Endothelial cell of umbilical vein (primary cell): ENCODE measurements at regions not wholly inside any gene's neighbourhood (a gene's known extent, or its start where the extent isn't known, plus 50 kb on each side); places are given as distances from the start of the nearest gene placed in this dataset.

ENCODE experiments used
- BruUV-seq: library from RNA; stranded (reverse); fragments of 400-500 nt; replicated peaks from 2 replicates; lab custom pipeline; 2021; lab: Mats Ljungman, UMichigan
- CTCF ChIA-PET: fragments of 300-600, 350-600 bp; sonication (Branson Sonifier 250); formaldehyde crosslinking; loops from one replicate; lab custom pipeline; 2021; ENCODE audit warnings: antibody characterized with exemption, inconsistent platforms; lab: Charles Lee
- POLR2A ChIA-PET: fragments of 300-600, 350-600 bp; sonication (Branson Sonifier 250); formaldehyde crosslinking; loops from one replicate; lab custom pipeline; 2021; ENCODE audit warnings: antibody characterized with exemption, inconsistent platforms; lab: Charles Lee
- DNase-seq: peaks from one replicate; pipeline ENCODE4 v3.0.0-alpha.2; 2011; ENCODE audit warnings: low read depth, low spot score
- FAIRE-seq: peaks from 2 replicates; lab custom pipeline; 2011; peaks lifted over from hg19 to GRCh38; lab: Jason Lieb, UNC
- H2AFZ ChIP-seq: 2 replicates; pipeline ENCODE4 v1.6.0; 2012; ENCODE audit warnings: low read depth, low read length, control low read depth, inconsistent platforms
- H3K27ac ChIP-seq: 2 replicates; pipeline ENCODE4 v1.5.1; 2011; ENCODE audit warnings: low read depth, mild to moderate bottlenecking, control low read depth, low read length, moderate library complexity; ENCODE audit not compliant: insufficient read depth
- H3K27me3 ChIP-seq, 2 experiments: 2 replicates each; pipeline versions ENCODE4 v1.6.0 to v1.6.1; 2011; ENCODE audit warnings: low read length in 2 of 2, mixed read lengths in 1 of 2; ENCODE audit not compliant: control insufficient read depth in 2 of 2, insufficient read depth in 2 of 2
- H3K36me3 ChIP-seq, 2 experiments: 2 replicates in 1 of 2; 3 replicates in 1 of 2; pipeline ENCODE4 v1.5.1; 2011; ENCODE audit warnings: low read length in 2 of 2, mild to moderate bottlenecking in 1 of 2, moderate library complexity in 1 of 2; ENCODE audit not compliant: control insufficient read depth in 2 of 2, insufficient read depth in 2 of 2; ENCODE audit errors: extremely low read depth in 1 of 2
- H3K4me1 ChIP-seq: 3 replicates; pipeline ENCODE4 v1.5.1; 2011; ENCODE audit warnings: mild to moderate bottlenecking, low read length; ENCODE audit not compliant: control insufficient read depth, insufficient read depth; ENCODE audit errors: extremely low read depth
- H3K4me2 ChIP-seq: 2 replicates; pipeline ENCODE4 v1.6.1; 2011; ENCODE audit warnings: low read length, control low read depth, mixed read lengths; ENCODE audit not compliant: insufficient read depth
- H3K4me3 ChIP-seq, 3 experiments: fragments of 200-600 bp in 1 of 3; sonication (generic), shearing (Covaris generic) in 1 of 3; replicated peaks in 1 of 3; 2 replicates each; pipeline ENCODE4 v1.5.1; 2011 to 2016; ENCODE audit warnings: control low read depth in 3 of 3, low read length in 3 of 3, mild to moderate bottlenecking in 2 of 3, inconsistent platforms in 1 of 3, low read depth in 1 of 3, moderate library complexity in 1 of 3; ENCODE audit not compliant: insufficient read depth in 1 of 3
- H3K79me2 ChIP-seq: 2 replicates; pipeline ENCODE4 v1.6.0; 2012; ENCODE audit warnings: low read length, inconsistent platforms; ENCODE audit not compliant: control insufficient read depth, insufficient read depth
- H3K9ac ChIP-seq: replicated peaks from 2 replicates; pipeline ENCODE3; 2011; ENCODE audit warnings: low read length, control low read depth; ENCODE audit not compliant: insufficient read depth; ENCODE audit errors: extremely low read depth
- H3K9me1 ChIP-seq: replicated peaks from 3 replicates; pipeline ENCODE4 v1.6.0; 2011; ENCODE audit warnings: mild to moderate bottlenecking, low read length; ENCODE audit not compliant: control insufficient read depth, insufficient read depth; ENCODE audit errors: extremely low read depth
- H3K9me3 ChIP-seq: replicated peaks from 2 replicates; pipeline ENCODE4 v1.5.1; 2012; ENCODE audit warnings: low read length, inconsistent platforms; ENCODE audit not compliant: control insufficient read depth, insufficient read depth
- H4K20me1 ChIP-seq: replicated peaks from 2 replicates; pipeline ENCODE3; 2011; ENCODE audit warnings: mild to moderate bottlenecking, low read length; ENCODE audit not compliant: control insufficient read depth, insufficient read depth; ENCODE audit errors: extremely low read depth
- EZH2 ChIP-seq: IDR thresholded peaks from 2 replicates; pipeline ENCODE4 v1.6.1; 2012; ENCODE audit warnings: borderline replicate concordance, low read depth, mild to moderate bottlenecking, moderate library complexity, low read length, inconsistent platforms; ENCODE audit not compliant: severe bottlenecking
- FOS ChIP-seq: IDR thresholded peaks from 2 replicates; pipeline ENCODE4 v1.6.1; 2011; ENCODE audit warnings: mild to moderate bottlenecking, low read length, moderate library complexity, borderline replicate concordance; ENCODE audit not compliant: insufficient read depth
- GATA2 ChIP-seq: IDR thresholded peaks from 2 replicates; pipeline ENCODE4 v1.7.0; 2011; ENCODE audit warnings: low read depth, mild to moderate bottlenecking, moderate library complexity, mixed read lengths, low read length; ENCODE audit not compliant: insufficient read length, insufficient read depth
- JUN ChIP-seq: IDR thresholded peaks from 2 replicates; pipeline ENCODE4 v1.6.1; 2011; ENCODE audit warnings: borderline replicate concordance, low read depth; ENCODE audit not compliant: insufficient read length, insufficient read depth
- MAX ChIP-seq: IDR thresholded peaks from 2 replicates; pipeline ENCODE4 v1.6.1; 2011; ENCODE audit not compliant: insufficient read depth, insufficient read length
- MYC ChIP-seq: IDR thresholded peaks from one replicate; pipeline ENCODE4 v1.6.1; 2011; ENCODE audit warnings: mild to moderate bottlenecking, low read depth, low read length
- POLR2A ChIP-seq: IDR thresholded peaks from 2 replicates; pipeline ENCODE4 v1.6.1; 2012; ENCODE audit warnings: low read depth, mild to moderate bottlenecking, control low read depth, low read length
- POLR2AphosphoS5 ChIP-seq: IDR thresholded peaks from 2 replicates; pipeline ENCODE4 v1.6.1; 2012; ENCODE audit warnings: low read depth, mild to moderate bottlenecking, control low read depth, low read length, moderate library complexity; ENCODE audit not compliant: insufficient read depth
- dilution Hi-C: fragments of 300-500 bp; cut with MboI; formaldehyde crosslinking; loops from one replicate; pipeline ENCODE4 v1.15.0; 2019; ENCODE audit warnings: low sequenced_read_pairs; ENCODE audit not compliant: extremely low pct_ligation_motif_present
- intact Hi-C: fragments of 100-400 bp; cut with micrococcal nuclease; formaldehyde crosslinking; loops from one replicate; pipeline ENCODE4 v1.10.0; 2022
- TF ChIP-seq, protein P1 (sequence below), 2 donors: IDR thresholded peaks; 1 replicate in 1 of 2; 2 replicates in 1 of 2; pipeline ENCODE4 v1.5.1; 2011; ENCODE audit warnings: low read length in 2 of 2, mild to moderate bottlenecking in 2 of 2, moderate library complexity in 2 of 2, control low read depth in 1 of 2, inconsistent platforms in 1 of 2, low read depth in 1 of 2; ENCODE audit not compliant: insufficient read depth in 1 of 2; ENCODE audit errors: extremely low read depth in 1 of 2

DNA sequence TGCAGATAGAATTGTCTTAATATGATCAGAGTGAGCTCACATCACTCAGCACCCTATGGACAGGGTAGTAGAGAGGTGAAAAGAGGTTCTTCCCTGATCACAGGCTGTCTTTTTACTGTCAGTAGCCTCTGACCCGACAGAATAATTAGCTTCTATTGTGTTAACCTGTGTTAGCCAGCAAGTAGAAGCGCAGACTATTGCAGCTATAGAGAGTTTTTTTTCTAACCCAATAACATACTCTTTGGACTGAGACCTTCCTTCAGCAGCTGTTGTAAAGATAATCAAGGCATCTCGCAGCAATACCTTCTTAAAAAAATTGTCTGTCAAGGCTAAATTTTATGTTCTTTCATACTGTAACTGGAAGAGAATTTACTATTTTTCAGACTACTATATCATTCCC, 670.4 kb downstream of the ADCYAP1 start:
- H3K9me3 ChIP-seq: no peaks in the 10 kb centered on the region
- dilution Hi-C loops (no loop called here), intact Hi-C loops (no loop called here)
- H3K4me1 ChIP-seq: no peaks in the 10 kb centered on the region
- TF ChIP-seq POLR2AphosphoS5 (no peak), EZH2 (no peak), MAX (no peak), GATA2 (no peak), MYC (no peak), FOS (no peak), POLR2A (no peak), JUN (no peak)
- TF ChIP-seq, protein P1, sequence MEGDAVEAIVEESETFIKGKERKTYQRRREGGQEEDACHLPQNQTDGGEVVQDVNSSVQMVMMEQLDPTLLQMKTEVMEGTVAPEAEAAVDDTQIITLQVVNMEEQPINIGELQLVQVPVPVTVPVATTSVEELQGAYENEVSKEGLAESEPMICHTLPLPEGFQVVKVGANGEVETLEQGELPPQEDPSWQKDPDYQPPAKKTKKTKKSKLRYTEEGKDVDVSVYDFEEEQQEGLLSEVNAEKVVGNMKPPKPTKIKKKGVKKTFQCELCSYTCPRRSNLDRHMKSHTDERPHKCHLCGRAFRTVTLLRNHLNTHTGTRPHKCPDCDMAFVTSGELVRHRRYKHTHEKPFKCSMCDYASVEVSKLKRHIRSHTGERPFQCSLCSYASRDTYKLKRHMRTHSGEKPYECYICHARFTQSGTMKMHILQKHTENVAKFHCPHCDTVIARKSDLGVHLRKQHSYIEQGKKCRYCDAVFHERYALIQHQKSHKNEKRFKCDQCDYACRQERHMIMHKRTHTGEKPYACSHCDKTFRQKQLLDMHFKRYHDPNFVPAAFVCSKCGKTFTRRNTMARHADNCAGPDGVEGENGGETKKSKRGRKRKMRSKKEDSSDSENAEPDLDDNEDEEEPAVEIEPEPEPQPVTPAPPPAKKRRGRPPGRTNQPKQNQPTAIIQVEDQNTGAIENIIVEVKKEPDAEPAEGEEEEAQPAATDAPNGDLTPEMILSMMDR (IDR thresholded peaks at IDR 0.05; ENCODE audit: extremely low read depth in 1 of 2, insufficient read depth in 1 of 2, low read depth in 1 of 2, low read length in 2 of 2): no peak
- no peaks in the 10 kb centered on the region for H4K20me1 ChIP-seq
- FAIRE-seq: no peak
- no peak overlapping the region for H3K27ac ChIP-seq
- no peak for DNase-seq
- no TSS peak for BruUV-seq
- no peak overlapping the region for H2AFZ ChIP-seq
- ChIA-PET CTCF (interaction anchor here (1.6 kb wide), 1 partner anchor 10 kb away, joined by 5 read pairs; no protein-coding TSS in a partner anchor), POLR2A (no interaction called here)
- H3K79me2 ChIP-seq: no peaks in the 10 kb centered on the region
- no peaks in the 10 kb centered on the region for H3K9me1 ChIP-seq
- H3K27me3 ChIP-seq: no peaks in the 10 kb centered on the region
- H3K4me3 ChIP-seq: no peak overlapping the region
- no peak overlapping the region for H3K9ac ChIP-seq
- H3K36me3 ChIP-seq: no peaks in the 10 kb centered on the region
- no peak overlapping the region for H3K4me2 ChIP-seq
